GM12892 (cell line): ENCODE measurements at regions not wholly inside any gene's neighbourhood (a gene's known extent, or its start where the extent isn't known, plus 50 kb on each side); places are given as distances from the start of the nearest gene placed in this dataset.

Experiments used
- POLR2A ChIP-seq: IDR thresholded peaks from 2 replicates; pipeline ENCODE4 v1.6.1; 2011; ENCODE audit warnings: low read depth, low read length, control low read depth
- POLR2AphosphoS5 ChIP-seq: IDR thresholded peaks from 2 replicates; pipeline ENCODE4 v1.6.1; 2011; ENCODE audit warnings: low read depth, low read length, control low read depth
- TAF1 ChIP-seq: IDR thresholded peaks from 2 replicates; pipeline ENCODE4 v1.6.1; 2011; ENCODE audit warnings: low read depth, mild to moderate bottlenecking, control low read depth, low read length, borderline replicate concordance

DNA sequence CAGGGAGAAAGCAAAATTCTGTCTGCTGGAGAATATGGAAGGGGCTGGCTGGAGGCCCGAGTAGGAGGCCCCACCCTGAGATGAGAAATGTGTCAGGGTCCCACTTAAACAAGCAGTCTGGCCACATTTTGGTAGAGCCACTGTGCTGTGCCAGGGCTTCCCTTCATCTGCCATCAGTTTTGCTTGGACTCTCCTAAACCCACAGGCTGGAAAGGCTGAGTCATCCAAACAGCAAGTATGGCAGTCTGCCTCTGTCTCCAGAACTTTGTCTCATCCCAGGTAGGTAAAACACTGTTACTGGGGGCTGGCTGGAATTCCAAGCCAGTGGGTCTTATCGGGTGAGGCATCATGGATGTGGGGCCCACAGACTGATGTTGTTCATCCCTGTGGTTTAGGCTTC lies 1390.6 kb downstream of the UQCRFS1 start:
- TF ChIP-seq POLR2AphosphoS5 (no peak), POLR2A (no peak), TAF1 (no peak)
